Upper lobe of left lung (tissue), 6 donors: ENCODE measurements at regions not wholly inside any gene's neighbourhood (a gene's known extent, or its start where the extent isn't known, plus 50 kb on each side); places are given as distances from the start of the nearest gene placed in this dataset.

ENCODE experiments used
- ATAC-seq, 2 donors: fragments of 200-7000 bp; cut with Tn5 transposase; one replicate each; pipeline ENCODE4 v1.9.1; 2022; ENCODE audit warnings: mild to moderate bottlenecking in 2 of 2, moderate library complexity in 2 of 2; ENCODE audit not compliant: low FRiP score in 2 of 2
- DNase-seq, 2 donors: peaks; one replicate each; pipeline ENCODE4 v3.0.0-alpha.2; 2019 to 2020
- H3K27ac ChIP-seq, 4 donors: fragments of 200-600 bp; sonication (generic); one replicate each; pipeline ENCODE4 v1.5.1; 2016 to 2019
- H3K27me3 ChIP-seq, 4 donors: fragments of 200-600 bp; sonication (generic); one replicate each; pipeline ENCODE4 v1.5.1; 2017 to 2019
- H3K36me3 ChIP-seq, 4 donors: fragments of 200-600 bp; sonication (generic); one replicate each; pipeline ENCODE4 v1.5.1; 2016 to 2019
- H3K4me1 ChIP-seq, 4 donors: fragments of 200-600 bp; sonication (generic); one replicate each; pipeline ENCODE4 v1.5.1; 2018 to 2019
- H3K4me3 ChIP-seq, 4 donors: fragments of 200-600 bp; sonication (generic); one replicate each; pipeline ENCODE4 v1.5.1; 2017 to 2019; ENCODE audit warnings: mild to moderate bottlenecking in 2 of 4, moderate library complexity in 1 of 4
- H3K9me3 ChIP-seq, 4 donors: fragments of 200-600 bp; sonication (generic); one replicate each; pipeline ENCODE4 v1.5.1; 2018 to 2019
- CTCF ChIP-seq, 6 experiments: fragments of 450-650 bp in 4 of 6; fragments of 200-600 bp in 2 of 6; sonication (generic) in 2 of 6; IDR thresholded peaks; one replicate each; pipeline ENCODE4 v1.5.1; 2016 to 2019; ENCODE audit warnings: antibody characterized with exemption in 6 of 6
- EP300 ChIP-seq, 4 donors: sonication (generic); formaldehyde crosslinking; IDR thresholded peaks; one replicate each; pipeline ENCODE4 v1.5.1; 2017; ENCODE audit warnings: antibody characterized with exemption in 4 of 4, control low read depth in 2 of 4
- POLR2A ChIP-seq, 4 donors: fragments of 450-650 bp; IDR thresholded peaks; one replicate each; pipeline ENCODE4 v1.5.1; 2016 to 2017; ENCODE audit warnings: antibody characterized with exemption in 4 of 4, mild to moderate bottlenecking in 2 of 4
- POLR2AphosphoS5 ChIP-seq, 2 donors: sonication (generic); formaldehyde crosslinking; IDR thresholded peaks; one replicate each; pipeline ENCODE4 v1.5.1; 2017; ENCODE audit warnings: antibody characterized with exemption in 2 of 2
- WGBS, 2 donors: methylation state at CpG; one replicate each; pipeline ENCODE4 v1.1.5; 2017 to 2018; 5-methylcytosine and 5-hydroxymethylcytosine counted together
- donor health status: DM: no; HTN: no; CAD: no; lungs with moderate emphysema.
- donor health status: DM: no; HTN: yes; CAD: no; lungs with severe emphysema.

GRCh38 chr2:12178289-12179080 lies 432.1 kb downstream of the LPIN1 start:
- Histone ChIP-seq H3K27ac (no peak overlapping the region), H3K9me3 (no peaks in the 10 kb centered on the region), H3K4me3 (no peak overlapping the region), H3K36me3 (no peaks in the 10 kb centered on the region), H3K27me3 (no peaks in the 10 kb centered on the region), H3K4me1 (peaks cover 16 to 23% (median 22%) of the 10 kb centered on the region in 4 donors)
- 84 to 85% methylated on average over 5 to 6 of the region's 6 CpGs for WGBS, 2 donors
- DNase-seq (no peak), ATAC-seq (no peak)
- no peak for TF ChIP-seq POLR2A (IDR thresholded peaks at IDR 0.05)
- no peak for TF ChIP-seq CTCF (IDR thresholded peaks at IDR 0.05)
- no peak for TF ChIP-seq POLR2AphosphoS5 (IDR thresholded peaks at IDR 0.05)
- no peak for TF ChIP-seq EP300 (IDR thresholded peaks at IDR 0.05)

- Histone ChIP-seq H3K9me3 (no peaks in the 10 kb centered on the region), H3K36me3 (no peaks in the 10 kb centered on the region), H3K4me1 (peaks cover 16 to 23% (median 22%) of the 10 kb centered on the region in 4 donors), H3K27ac (no peak overlapping the region), H3K4me3 (no peak overlapping the region), H3K27me3 (no peaks in the 10 kb centered on the region)
- 56 to 60% methylated on average over 2 of the region's 2 CpGs for WGBS, 2 donors
- DNase-seq (no peak), ATAC-seq (peak in 1 of 2 donors; percentile 18)
- TF ChIP-seq POLR2A (IDR thresholded peaks at IDR 0.05) (no peak), CTCF (IDR thresholded peaks at IDR 0.05) (no peak), EP300 (IDR thresholded peaks at IDR 0.05) (no peak), POLR2AphosphoS5 (IDR thresholded peaks at IDR 0.05) (no peak)
Measured at GRCh38 chr2:12180031-12180430, 433.6 kb downstream of the LPIN1 start.

GRCh38 chr2:12183032-12183645 lies 436.7 kb downstream of the LPIN1 start:
- no peak for TF ChIP-seq EP300 (IDR thresholded peaks at IDR 0.05)
- no peak for TF ChIP-seq CTCF (IDR thresholded peaks at IDR 0.05)
- no peak for TF ChIP-seq POLR2AphosphoS5 (IDR thresholded peaks at IDR 0.05)
- TF ChIP-seq POLR2A (IDR thresholded peaks at IDR 0.05), result no peak
- Histone ChIP-seq H3K4me3 (no peak overlapping the region), H3K27me3 (no peaks in the 10 kb centered on the region), H3K9me3 (no peaks in the 10 kb centered on the region), H3K36me3 (no peaks in the 10 kb centered on the region), H3K4me1 (peaks cover 0 to 4% (median 4%) of the 10 kb centered on the region in 4 donors), H3K27ac (no peak overlapping the region)
- 70 to 73% methylated on average over 3 of the region's 3 CpGs for WGBS, 2 donors
- no peak for ATAC-seq
- no peak for DNase-seq

GRCh38 chr2:12192762-12193161 lies 446.3 kb downstream of the LPIN1 start:
- H3K36me3 ChIP-seq, result no peaks in the 10 kb centered on the region
- TF ChIP-seq EP300 (IDR thresholded peaks at IDR 0.05), result peak; percentile 57 to 94 (median 88)
- TF ChIP-seq POLR2A (IDR thresholded peaks at IDR 0.05), result no peak
- TF ChIP-seq POLR2AphosphoS5 (IDR thresholded peaks at IDR 0.05), result peak; percentile 63 to 93
- TF ChIP-seq CTCF (IDR thresholded peaks at IDR 0.05), result peak in 1 of 6 experiments; percentile 12
- no peaks in the 10 kb centered on the region for H3K9me3 ChIP-seq
- no peaks in the 10 kb centered on the region for H3K27me3 ChIP-seq
- 38 to 53% methylated on average over 5 of the region's 5 CpGs for WGBS, 2 donors
- no peak overlapping the region for H3K4me3 ChIP-seq
- H3K27ac ChIP-seq, result peak overlapping the region; percentile 58 to 70 (median 65)
- H3K4me1 ChIP-seq, result peaks cover 0 to 14% (median 4%) of the 10 kb centered on the region in 4 donors
- DNase-seq, result no peak
- peak in 1 of 2 donors; percentile 45 for ATAC-seq
